ENCODE measurements at regions not wholly inside any gene's neighbourhood (a gene's known extent, or its start where the extent isn't known, plus 50 kb on each side); places are given as distances from the start of the nearest gene placed in this dataset.

GRCh38 chr15:27623560-27624305, 475.4 kb downstream of the OCA2 start:
- TF ChIP-seq CTCF (IDR thresholded peaks at IDR 0.05) (no peak), POLR2A (IDR thresholded peaks at IDR 0.05) (no peak)

All from prostate gland (tissue), 2 donors.